ENCODE measurements at regions not wholly inside any gene's neighbourhood (a gene's known extent, or its start where the extent isn't known, plus 50 kb on each side); places are given as distances from the start of the nearest gene placed in this dataset.

- TF ChIP-seq CTCF (IDR thresholded peaks at IDR 0.05; ENCODE audit: insufficient read depth, low read depth, low read length) (no peak), EZH2 (IDR thresholded peaks at IDR 0.05; ENCODE audit: insufficient read depth, low read length) (no peak)
Measured at GRCh38 chr14:38063711-38064320, 143.9 kb upstream of the SSTR1 start.

All from astrocyte (in vitro differentiated cells and primary cell).